Colonic mucosa (tissue), 4 donors: ENCODE measurements at regions not wholly inside any gene's neighbourhood (a gene's known extent, or its start where the extent isn't known, plus 50 kb on each side); places are given as distances from the start of the nearest gene placed in this dataset.

Experiments used
- DNase-seq: peaks from one replicate; pipeline ENCODE4 v3.0.0-alpha.2; 2020
- H3K27ac ChIP-seq: fragments of 200-600 bp; one replicate; pipeline ENCODE4 v1.8.0; 2021
- H3K27me3 ChIP-seq: fragments of 200-600 bp; one replicate; pipeline ENCODE4 v1.8.0; 2021
- H3K36me3 ChIP-seq: fragments of 200-600 bp; one replicate; pipeline ENCODE4 v1.8.0; 2021
- H3K4me1 ChIP-seq: fragments of 200-600 bp; one replicate; pipeline ENCODE4 v1.8.0; 2021; ENCODE audit warnings: mild to moderate bottlenecking
- H3K4me3 ChIP-seq: fragments of 200-600 bp; one replicate; pipeline ENCODE4 v1.8.0; 2021
- H3K9ac ChIP-seq, 2 donors: one replicate each; pipeline ENCODE4 v1.7.0; 2013; ENCODE audit warnings: control low read depth in 2 of 2, low read depth in 2 of 2, low read length in 2 of 2
- H3K9me3 ChIP-seq: fragments of 200-600 bp; one replicate; pipeline ENCODE4 v1.8.0; 2021
- intact Hi-C: fragments of 100-400 bp; cut with DNase I; formaldehyde crosslinking; loops from one replicate; pipeline ENCODE4 v1.14.1; 2022
- TF ChIP-seq, protein P1 (sequence below): fragments of 200-600 bp; IDR thresholded peaks from one replicate; pipeline ENCODE4 v1.8.0; 2022; ENCODE audit warnings: antibody characterized with exemption, mild to moderate bottlenecking
- donor health status: healthy.
- donor health status: DM: no; HTN: no; CAD: no.
- donor health status: DM: no; HTN: no; CAD: no.

DNA sequence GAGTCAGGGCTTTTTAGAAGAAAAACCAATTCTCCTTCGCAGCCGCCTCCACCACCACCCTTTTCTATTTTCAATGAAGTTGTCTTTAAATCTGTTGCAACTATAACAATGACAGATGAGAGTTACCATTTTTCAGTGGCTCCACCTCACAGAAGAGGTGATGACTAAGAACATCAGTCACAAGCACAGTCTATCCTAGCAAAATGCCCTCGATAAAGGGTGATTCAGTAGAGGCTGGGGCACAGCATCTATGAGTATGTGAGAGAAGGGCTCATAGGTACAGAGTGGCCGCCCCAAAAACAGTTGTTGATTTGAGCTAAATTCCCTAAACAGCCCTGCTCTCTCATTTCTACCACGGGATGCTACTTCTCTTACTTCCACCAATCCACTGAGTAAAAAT, 310.8 kb upstream of the MGAT5 start:
- Histone ChIP-seq H3K9ac (no peak overlapping the region), H3K27me3 (no peaks in the 10 kb centered on the region), H3K4me3 (no peak overlapping the region), H3K9me3 (no peaks in the 10 kb centered on the region), H3K36me3 (no peaks in the 10 kb centered on the region), H3K4me1 (no peaks in the 10 kb centered on the region), H3K27ac (no peak overlapping the region)
- intact Hi-C loops, result no loop called here
- TF ChIP-seq, protein P1, sequence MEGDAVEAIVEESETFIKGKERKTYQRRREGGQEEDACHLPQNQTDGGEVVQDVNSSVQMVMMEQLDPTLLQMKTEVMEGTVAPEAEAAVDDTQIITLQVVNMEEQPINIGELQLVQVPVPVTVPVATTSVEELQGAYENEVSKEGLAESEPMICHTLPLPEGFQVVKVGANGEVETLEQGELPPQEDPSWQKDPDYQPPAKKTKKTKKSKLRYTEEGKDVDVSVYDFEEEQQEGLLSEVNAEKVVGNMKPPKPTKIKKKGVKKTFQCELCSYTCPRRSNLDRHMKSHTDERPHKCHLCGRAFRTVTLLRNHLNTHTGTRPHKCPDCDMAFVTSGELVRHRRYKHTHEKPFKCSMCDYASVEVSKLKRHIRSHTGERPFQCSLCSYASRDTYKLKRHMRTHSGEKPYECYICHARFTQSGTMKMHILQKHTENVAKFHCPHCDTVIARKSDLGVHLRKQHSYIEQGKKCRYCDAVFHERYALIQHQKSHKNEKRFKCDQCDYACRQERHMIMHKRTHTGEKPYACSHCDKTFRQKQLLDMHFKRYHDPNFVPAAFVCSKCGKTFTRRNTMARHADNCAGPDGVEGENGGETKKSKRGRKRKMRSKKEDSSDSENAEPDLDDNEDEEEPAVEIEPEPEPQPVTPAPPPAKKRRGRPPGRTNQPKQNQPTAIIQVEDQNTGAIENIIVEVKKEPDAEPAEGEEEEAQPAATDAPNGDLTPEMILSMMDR, result no peak
- DNase-seq, result no peak

DNA sequence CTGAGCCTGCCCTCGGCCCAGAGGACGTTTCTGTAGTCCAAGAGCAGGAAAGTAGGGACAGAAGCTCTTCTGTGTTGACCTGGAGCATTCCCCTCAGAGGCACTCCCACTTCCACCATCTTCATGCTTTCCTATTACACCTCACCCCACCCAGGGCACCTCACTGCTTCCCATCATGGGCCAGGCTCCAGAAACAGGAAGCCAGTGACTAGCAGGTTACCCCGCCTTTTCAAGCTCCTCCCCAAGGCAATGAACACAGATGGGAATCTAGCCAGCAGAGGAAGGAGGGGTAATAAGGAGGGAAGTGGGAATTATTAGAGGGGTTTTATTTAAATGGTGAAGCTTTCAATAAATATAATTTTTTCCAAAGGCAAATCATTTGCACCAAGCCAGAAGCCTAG, 308.8 kb upstream of the MGAT5 start:
- Histone ChIP-seq H3K9ac (no peak overlapping the region), H3K27me3 (no peaks in the 10 kb centered on the region), H3K36me3 (no peaks in the 10 kb centered on the region), H3K4me3 (no peak overlapping the region), H3K4me1 (no peaks in the 10 kb centered on the region), H3K9me3 (no peaks in the 10 kb centered on the region), H3K27ac (no peak overlapping the region)
- TF ChIP-seq, protein P1, result no peak
- no peak for DNase-seq
- intact Hi-C loops, result no loop called here

DNA sequence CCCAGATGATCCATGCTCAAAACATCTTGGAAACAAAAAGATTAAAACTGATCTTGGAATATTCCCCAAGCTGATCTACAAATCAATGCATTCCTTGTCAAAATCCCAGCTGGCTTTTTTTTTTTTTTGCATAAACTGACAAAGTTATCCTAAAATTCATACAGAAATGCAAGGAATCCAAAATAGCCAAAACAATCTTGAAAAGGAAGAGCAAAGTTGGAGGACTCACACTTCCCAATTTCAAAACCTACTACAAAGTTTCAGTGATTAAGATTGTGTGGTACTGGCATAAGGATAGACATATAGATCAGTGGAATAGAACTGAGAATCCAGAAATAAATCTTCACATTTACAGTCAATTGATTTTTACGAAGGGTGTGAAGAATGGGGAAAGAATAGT, 306.8 kb upstream of the MGAT5 start:
- Histone ChIP-seq H3K27ac (no peak overlapping the region), H3K4me1 (no peaks in the 10 kb centered on the region), H3K36me3 (no peaks in the 10 kb centered on the region), H3K27me3 (no peaks in the 10 kb centered on the region), H3K4me3 (no peak overlapping the region), H3K9ac (no peak overlapping the region), H3K9me3 (no peaks in the 10 kb centered on the region)
- no peak for DNase-seq
- intact Hi-C loops, result no loop called here
- TF ChIP-seq, protein P1, result no peak

DNA sequence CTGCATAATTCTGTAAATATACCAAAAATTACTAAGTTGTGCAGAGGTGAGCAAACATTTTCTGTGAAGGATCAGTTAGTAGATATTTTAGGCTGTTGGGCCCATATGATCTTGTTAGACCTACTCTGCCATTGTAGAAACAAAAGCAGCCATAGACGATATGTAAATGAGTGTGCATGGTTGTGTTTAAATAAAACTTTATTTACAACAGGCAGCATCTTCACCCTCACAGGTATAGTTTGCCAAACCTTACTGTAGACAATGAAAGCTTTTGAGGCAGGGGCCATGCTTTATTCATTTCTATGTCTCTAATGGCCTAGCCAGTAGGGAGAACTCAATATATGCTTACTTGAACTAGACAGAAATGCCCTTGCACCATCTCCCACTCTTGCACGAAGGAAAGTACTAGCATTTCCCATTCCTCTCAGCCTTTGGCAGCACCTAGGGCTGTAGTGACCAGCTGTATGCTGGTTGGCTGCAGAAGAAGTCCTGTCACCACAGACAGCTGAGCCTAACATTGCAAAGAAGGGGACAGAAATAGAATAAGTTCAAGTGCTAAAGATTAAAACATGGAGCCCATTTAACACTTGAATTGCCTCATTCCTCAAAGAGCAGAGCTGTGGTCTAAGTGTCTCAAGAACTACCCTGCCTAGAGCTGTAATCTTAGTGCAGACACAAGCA, 305.1 kb upstream of the MGAT5 start:
- no peaks in the 10 kb centered on the region for H3K27me3 ChIP-seq
- DNase-seq, result no peak
- no peak overlapping the region for H3K9ac ChIP-seq
- H3K36me3 ChIP-seq, result no peaks in the 10 kb centered on the region
- TF ChIP-seq, protein P1, result no peak
- no peak overlapping the region for H3K27ac ChIP-seq
- no peak overlapping the region for H3K4me3 ChIP-seq
- H3K4me1 ChIP-seq, result no peaks in the 10 kb centered on the region
- intact Hi-C loops, result no loop called here
- no peaks in the 10 kb centered on the region for H3K9me3 ChIP-seq

DNA sequence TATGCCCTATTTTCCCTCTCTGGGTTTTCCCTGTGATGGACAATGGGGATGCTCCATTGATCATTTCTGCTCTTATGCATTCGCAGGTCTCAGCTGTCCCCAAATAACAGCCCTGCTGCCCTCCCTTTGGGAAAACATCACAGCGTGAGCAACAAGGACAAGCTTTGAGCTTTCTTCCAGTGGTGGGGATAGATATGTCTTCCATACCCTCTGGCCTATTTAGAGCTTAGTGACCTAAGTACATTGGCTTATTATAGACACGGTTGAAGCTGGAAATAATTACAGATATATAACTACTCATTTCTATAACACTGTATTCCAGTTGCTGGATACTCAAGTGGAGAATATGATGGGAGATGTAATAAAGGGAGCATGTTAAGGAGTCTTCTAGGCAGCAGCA, 304.3 kb upstream of the MGAT5 start:
- Histone ChIP-seq H3K27ac (no peak overlapping the region), H3K27me3 (no peaks in the 10 kb centered on the region), H3K4me1 (no peaks in the 10 kb centered on the region), H3K4me3 (no peak overlapping the region), H3K36me3 (no peaks in the 10 kb centered on the region), H3K9ac (no peak overlapping the region), H3K9me3 (no peaks in the 10 kb centered on the region)
- DNase-seq, result no peak
- intact Hi-C loops, result no loop called here
- TF ChIP-seq, protein P1, result no peak
